ENCODE measurements at regions not wholly inside any gene's neighbourhood (a gene's known extent, or its start where the extent isn't known, plus 50 kb on each side); places are given as distances from the start of the nearest gene placed in this dataset.

- no peak for DNase-seq
- H3K27ac Mint-ChIP-seq (ENCODE audit: unreplicated experiment), result no peak overlapping the region
- Histone ChIP-seq H3K9me3 (no peaks in the 10 kb centered on the region), H3K27me3 (replicated peaks; ENCODE audit: control insufficient read depth, insufficient read depth, low read length) (no peaks in the 10 kb centered on the region), H3K4me1 (no peaks in the 10 kb centered on the region), H3K36me3 (ENCODE audit: control insufficient read depth, insufficient read depth, low read length) (no peaks in the 10 kb centered on the region), H3K4me3 (ENCODE audit: low read depth, low read length) (no peak overlapping the region)
- BruUV-seq (replicated peaks), result no TSS peak
- H3K27me3 Mint-ChIP-seq (ENCODE audit: insufficient read depth, unreplicated experiment), result no peaks in the 10 kb centered on the region
- H3K4me3 Mint-ChIP-seq (ENCODE audit: unreplicated experiment), result no peak overlapping the region
- no peaks in the 10 kb centered on the region for H3K4me1 Mint-ChIP-seq (ENCODE audit: low read depth, unreplicated experiment)
- CTCF ChIA-PET, result no interaction called here
- H3K36me3 Mint-ChIP-seq (ENCODE audit: insufficient read depth, unreplicated experiment), result no peaks in the 10 kb centered on the region
- intact Hi-C loops (cut with micrococcal nuclease; ENCODE audit: unreplicated experiment), result no loop called here
- H3K9me3 Mint-ChIP-seq (ENCODE audit: unreplicated experiment), result no peaks in the 10 kb centered on the region
- POLR2A ChIA-PET, result no interaction called here
- no peak for TF ChIP-seq CTCF (IDR thresholded peaks at IDR 0.05; ENCODE audit: insufficient read depth in 1 of 2, low read depth in 1 of 2, low read length in 1 of 2, severe bottlenecking in 1 of 2, unreplicated experiment in 1 of 2)
Measured at GRCh38 chr9:75788006-75788634, 102.4 kb upstream of the PCSK5 start.

GRCh38 chr9:75797085-75797580 lies 93.3 kb upstream of the PCSK5 start:
- no peaks in the 10 kb centered on the region for H3K36me3 ChIP-seq (ENCODE audit: control insufficient read depth, insufficient read depth, low read length)
- H3K27me3 ChIP-seq (replicated peaks; ENCODE audit: control insufficient read depth, insufficient read depth, low read length), result no peaks in the 10 kb centered on the region
- no peaks in the 10 kb centered on the region for H3K4me1 Mint-ChIP-seq (ENCODE audit: low read depth, unreplicated experiment)
- no TSS peak for BruUV-seq (replicated peaks)
- no peaks in the 10 kb centered on the region for H3K9me3 Mint-ChIP-seq (ENCODE audit: unreplicated experiment)
- ChIA-PET CTCF (no interaction called here), POLR2A (no interaction called here)
- H3K36me3 Mint-ChIP-seq (ENCODE audit: insufficient read depth, unreplicated experiment), result no peaks in the 10 kb centered on the region
- no peak for TF ChIP-seq CTCF (IDR thresholded peaks at IDR 0.05; ENCODE audit: insufficient read depth in 1 of 2, low read depth in 1 of 2, low read length in 1 of 2, severe bottlenecking in 1 of 2, unreplicated experiment in 1 of 2)
- no peak overlapping the region for H3K4me3 ChIP-seq (ENCODE audit: low read depth, low read length)
- intact Hi-C loops (cut with micrococcal nuclease; ENCODE audit: unreplicated experiment), result no loop called here
- H3K27me3 Mint-ChIP-seq (ENCODE audit: insufficient read depth, unreplicated experiment), result no peaks in the 10 kb centered on the region
- no peak for DNase-seq
- H3K4me3 Mint-ChIP-seq (ENCODE audit: unreplicated experiment), result no peak overlapping the region
- H3K4me1 ChIP-seq, result no peaks in the 10 kb centered on the region
- no peaks in the 10 kb centered on the region for H3K9me3 ChIP-seq
- no peak overlapping the region for H3K27ac Mint-ChIP-seq (ENCODE audit: unreplicated experiment)

- intact Hi-C loops (cut with micrococcal nuclease; ENCODE audit: unreplicated experiment), result no loop called here
- H3K4me3 Mint-ChIP-seq (ENCODE audit: unreplicated experiment), result no peak overlapping the region
- BruUV-seq (replicated peaks), result no TSS peak
Measured at GRCh38 chr9:75798505-75798904, 92.0 kb upstream of the PCSK5 start.

More at GRCh38 chr9:75798505-75798904, 92.0 kb upstream of the PCSK5 start:
- Histone ChIP-seq H3K27me3 (replicated peaks; ENCODE audit: control insufficient read depth, insufficient read depth, low read length) (no peaks in the 10 kb centered on the region), H3K9me3 (no peaks in the 10 kb centered on the region), H3K36me3 (ENCODE audit: control insufficient read depth, insufficient read depth, low read length) (no peaks in the 10 kb centered on the region), H3K4me3 (ENCODE audit: low read depth, low read length) (no peak overlapping the region), H3K4me1 (no peaks in the 10 kb centered on the region)
- CTCF ChIA-PET, result no interaction called here
- POLR2A ChIA-PET, result no interaction called here
- Mint-ChIP-seq H3K4me1 (ENCODE audit: low read depth, unreplicated experiment) (no peaks in the 10 kb centered on the region), H3K27me3 (ENCODE audit: insufficient read depth, unreplicated experiment) (no peaks in the 10 kb centered on the region), H3K9me3 (ENCODE audit: unreplicated experiment) (no peaks in the 10 kb centered on the region), H3K27ac (ENCODE audit: unreplicated experiment) (no peak overlapping the region), H3K36me3 (ENCODE audit: insufficient read depth, unreplicated experiment) (no peaks in the 10 kb centered on the region)
- no peak for TF ChIP-seq CTCF (IDR thresholded peaks at IDR 0.05; ENCODE audit: insufficient read depth in 1 of 2, low read depth in 1 of 2, low read length in 1 of 2, severe bottlenecking in 1 of 2, unreplicated experiment in 1 of 2)
- DNase-seq, result no peak
